Tibial nerve (tissue), 3 donors: ENCODE measurements at regions not wholly inside any gene's neighbourhood (a gene's known extent, or its start where the extent isn't known, plus 50 kb on each side); places are given as distances from the start of the nearest gene placed in this dataset.

Source experiments
- POLR2A ChIP-seq, 2 donors: fragments of 450-650 bp; IDR thresholded peaks; one replicate each; pipeline ENCODE4 v1.6.1; 2017; ENCODE audit warnings: antibody characterized with exemption in 2 of 2, mild to moderate bottlenecking in 2 of 2, moderate library complexity in 2 of 2
- TF ChIP-seq, protein P1 (sequence below), 5 experiments: fragments of 200-600 bp in 3 of 5; fragments of 450-650 bp in 2 of 5; sonication (generic) in 3 of 5; IDR thresholded peaks; one replicate each; pipeline ENCODE4 v1.5.1; 2016 to 2019; ENCODE audit warnings: antibody characterized with exemption in 5 of 5, mild to moderate bottlenecking in 3 of 5, moderate library complexity in 2 of 5

DNA sequence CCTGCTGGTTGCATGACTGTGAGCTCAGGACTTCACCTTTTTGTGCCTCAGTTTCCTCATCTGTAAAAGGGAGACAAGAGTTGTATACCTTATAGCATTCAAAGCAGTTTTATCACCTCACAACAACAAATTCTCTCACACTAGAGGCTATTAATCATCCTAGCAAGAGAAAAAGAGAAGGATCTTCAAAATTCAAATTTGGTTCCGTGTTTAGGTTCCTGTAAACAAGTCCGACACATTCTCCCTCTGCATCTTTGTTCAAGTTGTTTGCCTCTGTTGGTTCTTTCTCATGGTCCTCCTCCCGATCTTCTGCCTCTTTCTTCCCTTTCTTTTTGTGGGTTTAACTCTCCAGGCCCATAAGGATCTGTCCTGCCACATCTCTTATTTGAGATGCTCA, 218.0 kb downstream of the PIK3R1 start:
- TF ChIP-seq, protein P1, sequence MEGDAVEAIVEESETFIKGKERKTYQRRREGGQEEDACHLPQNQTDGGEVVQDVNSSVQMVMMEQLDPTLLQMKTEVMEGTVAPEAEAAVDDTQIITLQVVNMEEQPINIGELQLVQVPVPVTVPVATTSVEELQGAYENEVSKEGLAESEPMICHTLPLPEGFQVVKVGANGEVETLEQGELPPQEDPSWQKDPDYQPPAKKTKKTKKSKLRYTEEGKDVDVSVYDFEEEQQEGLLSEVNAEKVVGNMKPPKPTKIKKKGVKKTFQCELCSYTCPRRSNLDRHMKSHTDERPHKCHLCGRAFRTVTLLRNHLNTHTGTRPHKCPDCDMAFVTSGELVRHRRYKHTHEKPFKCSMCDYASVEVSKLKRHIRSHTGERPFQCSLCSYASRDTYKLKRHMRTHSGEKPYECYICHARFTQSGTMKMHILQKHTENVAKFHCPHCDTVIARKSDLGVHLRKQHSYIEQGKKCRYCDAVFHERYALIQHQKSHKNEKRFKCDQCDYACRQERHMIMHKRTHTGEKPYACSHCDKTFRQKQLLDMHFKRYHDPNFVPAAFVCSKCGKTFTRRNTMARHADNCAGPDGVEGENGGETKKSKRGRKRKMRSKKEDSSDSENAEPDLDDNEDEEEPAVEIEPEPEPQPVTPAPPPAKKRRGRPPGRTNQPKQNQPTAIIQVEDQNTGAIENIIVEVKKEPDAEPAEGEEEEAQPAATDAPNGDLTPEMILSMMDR (IDR thresholded peaks at IDR 0.05), result no peak
- no peak for TF ChIP-seq POLR2A (IDR thresholded peaks at IDR 0.05)
